LNCAP (cell line): ENCODE measurements at regions not wholly inside any gene's neighbourhood (a gene's known extent, or its start where the extent isn't known, plus 50 kb on each side); places are given as distances from the start of the nearest gene placed in this dataset.

Experiments
- CTCF ChIP-seq: fragments of 450-650 bp; IDR thresholded peaks from 2 replicates; pipeline ENCODE4 v1.5.1; 2017; ENCODE audit warnings: mild to moderate bottlenecking

DNA sequence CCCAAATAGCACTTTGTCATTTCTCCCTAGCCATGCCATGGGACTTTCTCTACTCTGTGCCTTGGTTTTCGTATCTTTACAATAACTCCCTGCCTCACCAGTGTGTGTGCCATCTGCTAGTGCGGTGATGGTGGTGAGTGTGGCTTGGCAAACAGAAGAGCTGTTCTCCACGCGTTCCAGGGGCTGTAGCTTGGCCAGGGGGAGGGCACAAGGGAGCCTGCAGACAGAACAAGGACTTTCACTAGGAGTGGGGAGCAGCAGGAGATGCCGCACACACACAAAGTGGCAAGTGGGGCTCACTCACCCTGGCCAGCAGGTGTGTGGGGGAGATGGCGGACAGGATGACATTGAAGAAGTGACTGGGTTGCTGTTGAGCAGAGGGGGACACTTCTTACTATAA, 196.9 kb downstream of the HAUS1 start:
- no peak for TF ChIP-seq CTCF

DNA sequence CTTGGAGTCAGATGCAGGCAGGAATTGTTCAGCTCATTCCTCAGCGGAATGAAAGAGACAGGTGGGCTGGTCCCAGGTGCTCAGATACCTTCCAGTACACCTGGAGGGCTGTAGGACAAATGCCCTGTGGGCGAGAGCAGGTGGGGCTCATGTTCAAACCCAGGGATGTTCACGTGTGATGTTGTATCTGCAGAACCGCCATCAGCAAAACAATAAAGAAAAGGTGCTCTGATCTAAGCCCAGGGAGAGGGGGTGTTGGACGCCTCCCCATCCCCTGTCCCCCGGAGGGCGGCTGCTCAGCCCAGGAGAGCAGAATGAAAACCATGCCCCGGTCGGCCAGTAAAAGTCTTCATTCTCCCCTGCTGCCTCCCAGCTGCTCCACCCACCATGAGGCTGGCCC, 197.4 kb downstream of the HAUS1 start:
- no peak for TF ChIP-seq CTCF

GRCh38 chr18:46302528-46303485, 198.6 kb downstream of the HAUS1 start:
- no peak for TF ChIP-seq CTCF

- no peak for TF ChIP-seq CTCF
Observed at GRCh38 chr18:46310258-46310657, 206.1 kb downstream of the HAUS1 start.

DNA sequence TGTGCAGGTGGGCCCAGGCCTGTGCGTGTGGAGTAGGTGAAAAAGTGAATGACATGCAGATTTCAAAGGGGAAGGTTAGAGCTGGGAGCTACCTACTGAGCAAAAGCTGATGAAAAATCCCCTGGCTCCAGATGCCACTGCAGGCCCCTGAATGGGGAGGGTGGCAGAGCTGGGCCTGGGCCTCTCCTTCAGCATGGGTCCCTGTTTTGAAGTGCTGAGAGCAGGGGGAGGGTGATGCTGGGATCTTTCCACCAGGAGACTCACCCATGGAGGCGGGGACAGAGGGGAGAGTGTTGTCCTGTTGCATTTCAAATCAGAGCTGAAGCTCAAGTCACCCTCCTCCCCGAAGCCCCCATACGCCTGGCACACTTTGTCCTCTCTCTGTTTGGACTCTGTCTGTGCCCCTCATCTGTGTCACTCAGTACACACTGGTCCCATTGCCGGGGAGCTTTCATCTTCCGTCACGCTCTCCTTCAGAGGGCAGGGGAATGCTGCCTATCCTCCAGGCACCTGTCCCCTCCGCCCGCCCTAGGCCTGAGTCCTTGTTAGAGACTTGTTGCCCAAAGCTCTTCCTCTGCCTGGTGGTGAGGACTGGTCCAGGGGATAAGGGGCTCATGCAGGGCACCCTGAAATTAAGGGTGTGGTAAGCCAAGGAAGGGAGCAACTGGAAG, 206.6 kb downstream of the HAUS1 start:
- TF ChIP-seq CTCF = no peak

GRCh38 chr18:46311491-46311890, 207.3 kb downstream of the HAUS1 start:
- no peak for TF ChIP-seq CTCF

DNA sequence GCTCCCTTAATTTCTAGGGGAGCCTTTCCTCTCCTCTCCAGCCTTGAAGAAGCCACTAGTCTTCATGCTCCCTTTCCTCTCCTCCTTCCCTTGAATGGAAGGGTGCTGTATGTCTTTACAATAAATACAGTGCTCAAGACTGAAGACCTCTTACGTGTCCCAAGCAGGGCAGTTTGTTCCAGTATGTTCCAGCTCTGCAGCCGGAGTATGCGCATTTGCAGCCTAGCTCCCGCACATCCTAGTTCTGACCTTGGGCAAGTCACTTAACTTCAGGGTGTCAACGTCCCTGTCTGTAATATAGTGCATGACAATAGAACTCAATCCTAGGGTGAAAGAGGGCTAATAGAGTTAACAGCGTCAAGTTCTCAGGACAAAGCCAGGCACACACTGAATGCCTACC, 208.0 kb downstream of the HAUS1 start:
- TF ChIP-seq CTCF = no peak
